SK-N-SH treated with all-trans-retinoic acid at 6 μM for 48 hours (cell line): ENCODE measurements at regions not wholly inside any gene's neighbourhood (a gene's known extent, or its start where the extent isn't known, plus 50 kb on each side); places are given as distances from the start of the nearest gene placed in this dataset.
A peak's percentile ranks its signal among the peaks of the same experiment; 100 is the strongest.

Experiments
- ATAC-seq: fragments of 200-7000 bp; cut with Tn5 transposase; 3 replicates; pipeline ENCODE4 v1.9.1; 2020; ENCODE audit warnings: mild to moderate bottlenecking, moderate library complexity
- ARNTL ChIP-seq: fragments of 450-650 bp; formaldehyde crosslinking; IDR thresholded peaks from 2 replicates; pipeline ENCODE4 v1.5.0; 2020; ENCODE audit warnings: low read depth, mild to moderate bottlenecking, moderate library complexity, borderline replicate concordance
- BACH2 ChIP-seq: fragments of 250-450 bp; sonication (Bioruptor Pico); IDR thresholded peaks from 2 replicates; pipeline ENCODE4 v1.9.0; 2021; ENCODE audit warnings: mild to moderate bottlenecking, borderline replicate concordance
- CREB5 ChIP-seq: fragments of 250-450 bp; sonication (Bioruptor Pico); IDR thresholded peaks from 2 replicates; pipeline ENCODE4 v1.5.1; 2020; ENCODE audit warnings: low read depth, mild to moderate bottlenecking, moderate library complexity
- CSDC2 ChIP-seq: fragments of 250-450 bp; sonication (Bioruptor Pico); IDR thresholded peaks from 2 replicates; pipeline ENCODE4 v1.5.0; 2020; ENCODE audit warnings: mild to moderate bottlenecking, moderate library complexity
- CSRNP3 ChIP-seq: fragments of 250-450 bp; sonication (Bioruptor Pico); IDR thresholded peaks from 2 replicates; pipeline ENCODE4 v1.5.1; 2021; ENCODE audit warnings: mild to moderate bottlenecking, moderate library complexity
- ESRRG ChIP-seq: fragments of 250-450 bp; sonication (Bioruptor Pico); IDR thresholded peaks from 2 replicates; pipeline ENCODE4 v1.6.1; 2021; ENCODE audit warnings: mild to moderate bottlenecking
- GLIS3 ChIP-seq: fragments of 250-450 bp; sonication (Bioruptor Pico); IDR thresholded peaks from 2 replicates; pipeline ENCODE4 v1.5.0; 2020; ENCODE audit warnings: mild to moderate bottlenecking, moderate library complexity
- ISL1 ChIP-seq: fragments of 250-450 bp; sonication (Bioruptor Pico); IDR thresholded peaks from 2 replicates; pipeline ENCODE4 v2.1.2; 2022; ENCODE audit warnings: mild to moderate bottlenecking, moderate library complexity
- OSR1 ChIP-seq: fragments of 250-450 bp; sonication (Bioruptor Pico); IDR thresholded peaks from 2 replicates; pipeline ENCODE4 v1.8.0; 2022; ENCODE audit warnings: moderate library complexity, mild to moderate bottlenecking, inconsistent platforms
- PATZ1 ChIP-seq: fragments of 250-450 bp; sonication (Bioruptor Pico); IDR thresholded peaks from 2 replicates; pipeline ENCODE4 v1.8.0; 2020; ENCODE audit warnings: mild to moderate bottlenecking, moderate library complexity, borderline replicate concordance
- PPARA ChIP-seq: fragments of 250-450 bp; sonication (Bioruptor Pico); IDR thresholded peaks from 2 replicates; pipeline ENCODE4 v1.5.0; 2020; ENCODE audit warnings: mild to moderate bottlenecking, borderline replicate concordance
- RARB ChIP-seq: fragments of 250-450 bp; sonication (Bioruptor Pico); IDR thresholded peaks from 2 replicates; pipeline ENCODE4 v1.8.0; 2021; ENCODE audit warnings: mild to moderate bottlenecking, moderate library complexity
- SNAI2 ChIP-seq: fragments of 250-450 bp; sonication (Bioruptor Pico); IDR thresholded peaks from 2 replicates; pipeline ENCODE4 v1.5.0; 2020; ENCODE audit warnings: mild to moderate bottlenecking, moderate library complexity
- TCF4 ChIP-seq: fragments of 250-450 bp; sonication (Bioruptor Pico); IDR thresholded peaks from 2 replicates; pipeline ENCODE4 v1.8.0; 2021; ENCODE audit warnings: mild to moderate bottlenecking, moderate library complexity, borderline replicate concordance
- TOX ChIP-seq: fragments of 250-450 bp; sonication (Bioruptor Pico); IDR thresholded peaks from 2 replicates; pipeline ENCODE4 v1.8.0; 2021; ENCODE audit warnings: mild to moderate bottlenecking, moderate library complexity, borderline replicate concordance
- ZC3H10 ChIP-seq: fragments of 250-450 bp; sonication (Bioruptor Pico); IDR thresholded peaks from 2 replicates; pipeline ENCODE4 v1.5.1; 2021; ENCODE audit warnings: mild to moderate bottlenecking, moderate library complexity
- ZFP3 ChIP-seq: fragments of 250-450 bp; sonication (Bioruptor Pico); IDR thresholded peaks from 2 replicates; pipeline ENCODE4 v1.5.0; 2020; ENCODE audit warnings: mild to moderate bottlenecking, moderate library complexity
- ZNF565 ChIP-seq: fragments of 450-650 bp; formaldehyde crosslinking; conservative IDR thresholded peaks from 2 replicates; pipeline ENCODE4 v1.5.0; 2020; ENCODE audit warnings: low read depth, mild to moderate bottlenecking, moderate library complexity
- ZNF70 ChIP-seq: fragments of 450-650 bp; formaldehyde crosslinking; IDR thresholded peaks from 2 replicates; pipeline ENCODE4 v1.5.0; 2020; ENCODE audit warnings: mild to moderate bottlenecking, moderate library complexity
- ZNF8 ChIP-seq: fragments of 450-650 bp; formaldehyde crosslinking; IDR thresholded peaks from 2 replicates; pipeline ENCODE4 v1.5.0; 2020; ENCODE audit warnings: mild to moderate bottlenecking, moderate library complexity
- TF ChIP-seq, protein P1 (sequence below): fragments of 250-450 bp; sonication (Bioruptor Pico); IDR thresholded peaks from 2 replicates; pipeline ENCODE4 v1.5.0; 2020; ENCODE audit warnings: mild to moderate bottlenecking, moderate library complexity

DNA sequence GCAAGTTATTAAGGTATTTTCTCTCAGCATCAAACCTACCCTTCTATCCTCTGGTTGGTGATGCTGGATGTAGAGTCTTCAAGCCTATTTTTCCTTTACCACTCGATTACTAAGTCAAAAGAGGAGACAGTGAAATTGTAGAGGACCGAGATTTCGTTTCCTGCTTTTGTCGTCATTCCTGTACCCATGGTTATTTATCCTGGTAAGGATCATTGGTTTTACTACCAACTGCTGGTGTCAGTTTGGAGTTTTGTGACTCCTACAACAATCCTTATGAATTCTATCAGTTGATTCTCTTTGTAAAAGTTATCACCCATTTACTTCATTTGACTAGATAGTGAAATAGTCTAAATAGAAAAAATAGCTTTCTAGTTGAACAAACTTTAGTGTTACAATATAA, 2028.2 kb upstream of the ACO1 start (continued):
- TF ChIP-seq, protein P1, sequence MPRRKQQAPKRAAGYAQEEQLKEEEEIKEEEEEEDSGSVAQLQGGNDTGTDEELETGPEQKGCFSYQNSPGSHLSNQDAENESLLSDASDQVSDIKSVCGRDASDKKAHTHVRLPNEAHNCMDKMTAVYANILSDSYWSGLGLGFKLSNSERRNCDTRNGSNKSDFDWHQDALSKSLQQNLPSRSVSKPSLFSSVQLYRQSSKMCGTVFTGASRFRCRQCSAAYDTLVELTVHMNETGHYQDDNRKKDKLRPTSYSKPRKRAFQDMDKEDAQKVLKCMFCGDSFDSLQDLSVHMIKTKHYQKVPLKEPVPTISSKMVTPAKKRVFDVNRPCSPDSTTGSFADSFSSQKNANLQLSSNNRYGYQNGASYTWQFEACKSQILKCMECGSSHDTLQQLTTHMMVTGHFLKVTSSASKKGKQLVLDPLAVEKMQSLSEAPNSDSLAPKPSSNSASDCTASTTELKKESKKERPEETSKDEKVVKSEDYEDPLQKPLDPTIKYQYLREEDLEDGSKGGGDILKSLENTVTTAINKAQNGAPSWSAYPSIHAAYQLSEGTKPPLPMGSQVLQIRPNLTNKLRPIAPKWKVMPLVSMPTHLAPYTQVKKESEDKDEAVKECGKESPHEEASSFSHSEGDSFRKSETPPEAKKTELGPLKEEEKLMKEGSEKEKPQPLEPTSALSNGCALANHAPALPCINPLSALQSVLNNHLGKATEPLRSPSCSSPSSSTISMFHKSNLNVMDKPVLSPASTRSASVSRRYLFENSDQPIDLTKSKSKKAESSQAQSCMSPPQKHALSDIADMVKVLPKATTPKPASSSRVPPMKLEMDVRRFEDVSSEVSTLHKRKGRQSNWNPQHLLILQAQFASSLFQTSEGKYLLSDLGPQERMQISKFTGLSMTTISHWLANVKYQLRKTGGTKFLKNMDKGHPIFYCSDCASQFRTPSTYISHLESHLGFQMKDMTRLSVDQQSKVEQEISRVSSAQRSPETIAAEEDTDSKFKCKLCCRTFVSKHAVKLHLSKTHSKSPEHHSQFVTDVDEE, result no peak
- TF ChIP-seq RARB (CRISPR knock-in tag), result no peak
- no peak for TF ChIP-seq ZNF70 (CRISPR knock-in tag)
- no peak for TF ChIP-seq OSR1 (CRISPR knock-in tag)

- TF ChIP-seq TOX (CRISPR knock-in tag) (no peak), CSRNP3 (CRISPR knock-in tag) (no peak), ZNF8 (no peak), TCF4 (CRISPR knock-in tag) (no peak), ZC3H10 (CRISPR knock-in tag) (no peak), CSDC2 (no peak), SNAI2 (CRISPR knock-in tag) (no peak), CREB5 (CRISPR knock-in tag) (no peak), ESRRG (CRISPR knock-in tag) (no peak), ISL1 (CRISPR knock-in tag) (no peak), RARB (CRISPR knock-in tag) (no peak), PPARA (CRISPR knock-in tag) (no peak)
- ATAC-seq, result no peak
These were observed 2022.1 kb upstream of the ACO1 start for GRCh38 chr9:30362373-30362772.

DNA sequence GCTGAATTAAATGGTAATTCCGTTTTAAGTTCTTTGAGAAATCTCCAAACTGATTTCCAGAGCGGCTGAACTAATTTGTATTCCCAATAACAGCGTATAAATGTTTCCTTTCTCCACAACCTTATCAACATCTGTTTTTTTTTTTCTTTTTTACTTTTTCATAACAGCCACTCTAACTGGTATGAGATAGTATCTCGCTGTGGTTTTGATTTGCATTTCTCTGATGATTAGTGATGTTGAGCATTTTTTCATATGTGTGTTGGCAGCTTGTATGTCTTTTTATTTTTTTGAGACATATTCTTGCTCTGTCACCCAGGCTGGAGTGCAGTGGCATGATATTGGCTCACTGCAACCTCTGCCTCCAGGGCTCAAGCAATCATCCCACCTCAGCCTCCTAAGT, 2018.3 kb upstream of the ACO1 start:
- ATAC-seq, result peak; percentile 53; the same call in 2 of the 3 replicates

DNA sequence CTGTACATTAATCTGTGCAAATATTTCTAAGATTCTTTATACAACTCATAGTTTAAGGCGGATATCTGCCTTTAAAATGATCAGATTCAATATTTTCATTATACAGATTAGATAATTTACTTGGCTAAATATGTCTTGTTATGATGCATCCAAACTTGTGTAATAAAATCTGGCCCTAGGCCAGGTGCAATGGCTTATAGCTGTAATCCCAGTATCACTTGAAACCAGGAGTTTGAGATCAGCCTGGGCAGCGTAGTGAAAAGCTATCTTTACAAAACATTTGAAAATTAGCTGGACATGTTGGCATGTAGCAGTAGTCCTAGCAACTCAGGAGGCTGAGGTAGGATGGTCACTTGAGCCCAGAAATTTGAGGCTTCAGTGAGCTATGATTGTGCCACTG, 2002.2 kb upstream of the ACO1 start:
- TF ChIP-seq GLIS3 (CRISPR knock-in tag), result no peak
- TF ChIP-seq CSRNP3 (CRISPR knock-in tag), result no peak
- TF ChIP-seq ARNTL (CRISPR knock-in tag), result no peak
- no peak for ATAC-seq

DNA sequence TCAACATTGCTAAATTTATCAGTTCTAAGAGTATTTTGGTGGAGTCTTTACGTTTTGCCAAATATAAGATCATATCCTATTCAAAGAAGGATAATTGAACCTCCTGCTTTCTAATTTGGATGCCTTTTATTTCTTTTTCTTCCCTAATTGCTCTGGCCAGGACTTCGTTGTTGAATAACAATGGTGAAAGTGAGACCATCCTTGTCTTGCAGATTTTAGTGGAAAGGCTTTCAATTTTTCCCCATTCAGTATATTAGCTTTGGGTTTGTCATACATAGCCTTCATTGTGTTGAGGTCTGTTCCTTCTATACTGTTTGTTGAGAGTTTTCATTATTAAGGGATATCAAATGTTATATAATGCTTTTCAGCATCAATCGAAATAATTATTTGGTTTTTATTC, 1974.2 kb upstream of the ACO1 start:
- no peak for ATAC-seq
- TF ChIP-seq ESRRG (CRISPR knock-in tag) (no peak), PATZ1 (CRISPR knock-in tag) (no peak), ARNTL (CRISPR knock-in tag) (no peak), ZNF565 (CRISPR knock-in tag) (no peak), GLIS3 (CRISPR knock-in tag) (no peak), OSR1 (CRISPR knock-in tag) (no peak), RARB (CRISPR knock-in tag) (no peak), ZFP3 (CRISPR knock-in tag) (no peak), BACH2 (CRISPR knock-in tag) (no peak), SNAI2 (CRISPR knock-in tag) (no peak), PPARA (CRISPR knock-in tag) (no peak), ZNF70 (CRISPR knock-in tag) (no peak)
